HCT116 (cell line): ENCODE measurements at regions not wholly inside any gene's neighbourhood (a gene's known extent, or its start where the extent isn't known, plus 50 kb on each side); places are given as distances from the start of the nearest gene placed in this dataset.
A peak's percentile ranks its signal among the peaks of the same experiment; 100 is the strongest.

ENCODE experiments used
- ATAC-seq: fragments of 200-7000 bp; cut with Tn5 transposase; 2 replicates; pipeline ENCODE4 v1.9.1; 2020; ENCODE audit warnings: mild to moderate bottlenecking, moderate library complexity
- BruUV-seq: library from RNA; stranded (reverse); fragments of 400-500 nt; replicated peaks from 2 replicates; lab custom pipeline; 2021; lab: Mats Ljungman, UMichigan
- CTCF ChIA-PET: fragments of 300-600 bp; sonication (Branson Sonifier 250); formaldehyde crosslinking; loops from one replicate; lab custom pipeline; 2021; ENCODE audit warnings: antibody characterized with exemption; lab: Charles Lee
- POLR2A ChIA-PET: fragments of 300-600, 350-600 bp; sonication (Branson Sonifier 250); formaldehyde crosslinking; loops from one replicate; lab custom pipeline; 2021; ENCODE audit warnings: antibody characterized with exemption; lab: Charles Lee
- RAD21 ChIA-PET, 2 experiments: fragments of 300-600 bp; sonication (Branson Sonifier 250); formaldehyde crosslinking; loops; one replicate each; lab custom pipeline; 2023; ENCODE audit warnings: low total read pairs in 2 of 2; ENCODE audit not compliant: uncharacterized antibody in 2 of 2, unreplicated experiment in 2 of 2, low non-redundant PET in 1 of 2; lab: Charles Lee
- DNase-seq: peaks from one replicate; pipeline ENCODE4 v3.0.0-alpha.2; 2010; ENCODE audit warnings: low read depth, low spot score
- H2AFZ ChIP-seq: fragments of 200-600 bp; shearing (Covaris generic), sonication (generic); 2 replicates; pipeline ENCODE4 v1.6.1; 2017; ENCODE audit warnings: low read depth, mixed run types, mixed read lengths, antibody characterized with exemption, low read length; ENCODE audit not compliant: poor library complexity, severe bottlenecking
- H3K27ac ChIP-seq: 2 replicates; pipeline ENCODE4 v1.5.1; 2012; ENCODE audit warnings: low read depth, low read length
- H3K27me3 ChIP-seq: fragments of 200-600 bp; sonication (generic); 2 replicates; pipeline ENCODE4 v1.6.1; 2016; ENCODE audit warnings: mixed run types, low read length, mixed read lengths; ENCODE audit not compliant: insufficient read depth
- H3K36me3 ChIP-seq, 2 experiments: fragments of 200-500 bp in 1 of 2; fragments of 200-600 bp in 1 of 2; sonication (Bioruptor generic) in 1 of 2; sonication (generic) in 1 of 2; 2 replicates each; pipeline versions ENCODE4 v1.5.1 to v1.6.1; 2014 to 2016; ENCODE audit warnings: low read length in 2 of 2, inconsistent platforms in 1 of 2, mixed read lengths in 1 of 2, mixed run types in 1 of 2; ENCODE audit not compliant: insufficient read depth in 2 of 2, control insufficient read depth in 1 of 2
- H3K4me1 ChIP-seq, 2 experiments: fragments of 200-600 bp in 1 of 2; sonication (generic) in 1 of 2; 2 replicates each; pipeline versions ENCODE4 v1.5.1 to v1.6.1; 2012 to 2017; ENCODE audit warnings: low read length in 2 of 2, inconsistent platforms in 1 of 2, mild to moderate bottlenecking in 1 of 2, mixed read lengths in 1 of 2, mixed run types in 1 of 2, moderate library complexity in 1 of 2; ENCODE audit not compliant: insufficient read depth in 2 of 2, control insufficient read depth in 1 of 2
- H3K4me2 ChIP-seq: fragments of 200-600 bp; sonication (generic); 2 replicates; pipeline ENCODE4 v1.6.1; 2017; ENCODE audit warnings: mixed run types, low read length, mixed read lengths
- H3K4me3 ChIP-seq, 2 experiments: fragments of 200-600 bp in 1 of 2; sonication (generic) in 1 of 2; replicated peaks in 1 of 2; 2 replicates each; pipeline ENCODE4 v1.5.1; 2011 to 2016; ENCODE audit warnings: low read length in 2 of 2, control low read depth in 1 of 2, low read depth in 1 of 2, mild to moderate bottlenecking in 1 of 2, mixed read lengths in 1 of 2, mixed run types in 1 of 2
- H3K79me2 ChIP-seq: fragments of 200-600 bp; sonication (generic); 2 replicates; pipeline ENCODE4 v1.6.1; 2017; ENCODE audit warnings: mild to moderate bottlenecking, mixed run types, low read length, moderate library complexity, mixed read lengths; ENCODE audit not compliant: insufficient read depth
- H3K9ac ChIP-seq: fragments of 200-600 bp; sonication (generic); 2 replicates; pipeline ENCODE4 v1.6.1; 2016; ENCODE audit warnings: low read length, mixed read lengths
- H3K9me2 ChIP-seq: fragments of 200-600 bp; sonication (generic), shearing (Covaris generic); 2 replicates; pipeline ENCODE4 v1.6.1; 2017; ENCODE audit warnings: mixed run types, mild to moderate bottlenecking, moderate library complexity; ENCODE audit not compliant: insufficient read depth
- H3K9me3 ChIP-seq, 2 experiments: fragments of 200-500 bp in 1 of 2; fragments of 200-600 bp in 1 of 2; sonication (Bioruptor generic) in 1 of 2; sonication (generic) in 1 of 2; 2 replicates each; pipeline ENCODE4 v1.6.1; 2014 to 2017; ENCODE audit warnings: low read length in 2 of 2, mixed read lengths in 2 of 2, inconsistent platforms in 1 of 2, low read depth in 1 of 2, mild to moderate bottlenecking in 1 of 2, mixed run types in 1 of 2, moderate library complexity in 1 of 2; ENCODE audit not compliant: control insufficient read depth in 1 of 2, insufficient read depth in 1 of 2
- H4K20me1 ChIP-seq: fragments of 200-600 bp; sonication (generic), shearing (Covaris generic); 2 replicates; pipeline ENCODE4 v1.6.1; 2017; ENCODE audit warnings: mixed run types, mild to moderate bottlenecking, moderate library complexity; ENCODE audit not compliant: insufficient read depth
- CBX3 ChIP-seq: IDR thresholded peaks from 2 replicates; pipeline ENCODE4 v1.6.1; 2012; ENCODE audit warnings: low read depth
- CEBPB ChIP-seq: IDR thresholded peaks from 2 replicates; pipeline ENCODE4 v1.6.1; 2012; ENCODE audit warnings: low read depth
- EZH2 ChIP-seq: fragments of 200-600 bp; sonication (generic); IDR thresholded peaks from 2 replicates; pipeline ENCODE4 v1.6.1; 2017; ENCODE audit warnings: antibody characterized with exemption, mixed run types
- FOSL1 ChIP-seq: IDR thresholded peaks from 2 replicates; pipeline ENCODE4 v1.6.1; 2012; ENCODE audit warnings: low read depth
- MAX ChIP-seq: IDR thresholded peaks from 2 replicates; pipeline ENCODE4 v1.6.1; 2012
- POLR2A ChIP-seq: IDR thresholded peaks from 2 replicates; pipeline ENCODE4 v1.7.0; 2011; ENCODE audit warnings: borderline replicate concordance; ENCODE audit not compliant: insufficient read depth, insufficient read length; ENCODE audit errors: extremely low read depth
- POLR2AphosphoS5 ChIP-seq: IDR thresholded peaks from 2 replicates; pipeline ENCODE4 v1.6.1; 2011; ENCODE audit warnings: mild to moderate bottlenecking, low read depth, low read length, moderate library complexity
- RAD21 ChIP-seq: IDR thresholded peaks from 2 replicates; pipeline ENCODE4 v1.6.1; 2012; ENCODE audit warnings: low read depth, mild to moderate bottlenecking
- REST ChIP-seq: IDR thresholded peaks from 2 replicates; pipeline ENCODE4 v1.6.1; 2012; ENCODE audit warnings: low read depth
- SIN3A ChIP-seq: IDR thresholded peaks from 2 replicates; pipeline ENCODE4 v1.6.1; 2012; ENCODE audit warnings: low read depth
- SP1 ChIP-seq: IDR thresholded peaks from 2 replicates; pipeline ENCODE4 v1.6.1; 2012; ENCODE audit warnings: low read depth
- SRF ChIP-seq: IDR thresholded peaks from 2 replicates; pipeline ENCODE4 v1.6.1; 2012; ENCODE audit warnings: low read depth
- TCF7L2 ChIP-seq: IDR thresholded peaks from 2 replicates; pipeline ENCODE4 v1.7.0; 2011; ENCODE audit warnings: borderline replicate concordance, inconsistent platforms; ENCODE audit not compliant: insufficient read depth, insufficient read length; ENCODE audit errors: extremely low read depth
- YY1 ChIP-seq: IDR thresholded peaks from 2 replicates; pipeline ENCODE4 v1.6.1; 2011; ENCODE audit warnings: low read length, low read depth, moderate library complexity, mild to moderate bottlenecking; ENCODE audit not compliant: insufficient replicate concordance; ENCODE audit errors: extremely low read depth
- ZBTB33 ChIP-seq: IDR thresholded peaks from 2 replicates; pipeline ENCODE4 v1.6.1; 2011; ENCODE audit warnings: mild to moderate bottlenecking, low read length, moderate library complexity; ENCODE audit not compliant: insufficient replicate concordance; ENCODE audit errors: extremely low read depth
- ZFX ChIP-seq: fragments of 450-650 bp; IDR thresholded peaks from 2 replicates; pipeline ENCODE4 v1.6.1; 2017
- ZNF274 ChIP-seq: fragments of 200-500 bp; sonication (Bioruptor generic); IDR thresholded peaks from 2 replicates; pipeline ENCODE4 v1.6.1; 2014; ENCODE audit warnings: mild to moderate bottlenecking, low read depth, low read length, inconsistent platforms
- intact Hi-C: fragments of 100-400 bp; cut with micrococcal nuclease; formaldehyde crosslinking; loops from 2 replicates; pipeline ENCODE4 v1.10.0; 2022

- H3K9ac ChIP-seq, result peak overlapping the region; percentile 99
- DNase-seq, result no peak
- TF ChIP-seq SRF (no peak), SP1 (no peak; the same call in 1 of the 2 replicates), POLR2AphosphoS5 (0 out of 2 replicates have a peak, but pooled peaks have one; percentile 2), SIN3A (peak; percentile 15; the same call in 1 of the 2 replicates), ZNF274 (no peak), RAD21 (no peak), CBX3 (no peak), ZFX (no peak), MAX (no peak), CEBPB (no peak), REST (no peak), POLR2A (no peak), YY1 (no peak), ZBTB33 (no peak), EZH2 (no peak), TCF7L2 (no peak), FOSL1 (no peak)
- TF ChIP-seq, all 23 proteins: peak for 2
- ChIA-PET POLR2A (interaction anchor here (1.6 to 2.7 kb wide), 3 partner anchors 35 to 64 kb away, joined by 6 to 9 read pairs (median 7); no protein-coding TSS in a partner anchor), RAD21 (no interaction called here), CTCF (interaction anchor here (2.1 kb wide), 1 partner anchor 65 kb away, joined by 13 read pairs; no protein-coding TSS in a partner anchor)
- Histone ChIP-seq H3K9me3 (no peaks in the 10 kb centered on the region), H3K27ac (peak overlapping the region; percentile 100), H3K4me2 (peak overlapping the region; percentile 99), H2AFZ (no peak overlapping the region), H3K36me3 (peaks cover 6 to 30% of the 10 kb centered on the region in 2 experiments), H3K4me1 (peaks cover 30 to 62% of the 10 kb centered on the region in 2 experiments), H4K20me1 (no peaks in the 10 kb centered on the region), H3K9me2 (no peaks in the 10 kb centered on the region), H3K4me3 (peak overlapping the region; percentile 86 to 90), H3K27me3 (no peaks in the 10 kb centered on the region), H3K79me2 (peaks cover 89% of the 10 kb centered on the region)
- no TSS peak for BruUV-seq
- intact Hi-C loops, result loop anchor here (2.0 kb wide), 1 partner anchor 64 kb away; no protein-coding TSS in a partner anchor
- peak; percentile 48 for ATAC-seq
Observed at GRCh38 chr22:46070803-46071450, 79.4 kb upstream of the PPARA start.
